Fibroblast of the aortic adventitia (primary cell): ENCODE measurements at regions not wholly inside any gene's neighbourhood (a gene's known extent, or its start where the extent isn't known, plus 50 kb on each side); places are given as distances from the start of the nearest gene placed in this dataset.
"Not testable (repeated sequence)": the region's sequence is repeated elsewhere in the genome, so short reads cannot be mapped to it uniquely, and the experiment has no call there.

Experiments
- DNase-seq: peaks from one replicate; pipeline ENCODE4 v3.0.0-alpha.2; 2010; ENCODE audit warnings: low read depth
- H3K4me3 ChIP-seq: 2 replicates; pipeline ENCODE4 v1.5.1; 2011; ENCODE audit warnings: low read depth, mild to moderate bottlenecking, control low read depth, low read length, moderate library complexity
- TF ChIP-seq, protein P1 (sequence below): IDR thresholded peaks from 2 replicates; pipeline ENCODE4 v1.5.1; 2011; ENCODE audit warnings: mild to moderate bottlenecking, low read length, control low read depth, inconsistent platforms; ENCODE audit not compliant: insufficient read depth

DNA sequence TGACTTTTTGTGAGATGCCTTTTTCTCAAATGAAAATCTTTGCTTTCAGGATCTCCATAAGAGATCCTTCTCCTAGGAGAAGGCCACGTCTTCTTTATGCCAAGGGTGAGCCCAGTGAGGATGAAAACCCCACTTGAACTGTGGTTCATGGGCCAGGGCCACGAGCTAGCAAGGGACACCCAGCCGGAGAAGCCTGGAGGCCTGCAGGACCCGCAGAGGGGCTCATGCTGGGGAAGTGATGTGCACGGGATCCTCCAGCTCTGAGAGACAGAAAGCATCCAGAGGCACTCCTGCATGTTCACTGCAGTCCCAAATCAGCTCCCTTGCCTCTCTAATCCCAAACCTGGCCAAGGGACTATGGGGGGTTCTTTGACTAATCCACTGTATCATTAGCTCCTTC is 168.9 kb downstream of the UQCRFS1 start:
- TF ChIP-seq, protein P1, sequence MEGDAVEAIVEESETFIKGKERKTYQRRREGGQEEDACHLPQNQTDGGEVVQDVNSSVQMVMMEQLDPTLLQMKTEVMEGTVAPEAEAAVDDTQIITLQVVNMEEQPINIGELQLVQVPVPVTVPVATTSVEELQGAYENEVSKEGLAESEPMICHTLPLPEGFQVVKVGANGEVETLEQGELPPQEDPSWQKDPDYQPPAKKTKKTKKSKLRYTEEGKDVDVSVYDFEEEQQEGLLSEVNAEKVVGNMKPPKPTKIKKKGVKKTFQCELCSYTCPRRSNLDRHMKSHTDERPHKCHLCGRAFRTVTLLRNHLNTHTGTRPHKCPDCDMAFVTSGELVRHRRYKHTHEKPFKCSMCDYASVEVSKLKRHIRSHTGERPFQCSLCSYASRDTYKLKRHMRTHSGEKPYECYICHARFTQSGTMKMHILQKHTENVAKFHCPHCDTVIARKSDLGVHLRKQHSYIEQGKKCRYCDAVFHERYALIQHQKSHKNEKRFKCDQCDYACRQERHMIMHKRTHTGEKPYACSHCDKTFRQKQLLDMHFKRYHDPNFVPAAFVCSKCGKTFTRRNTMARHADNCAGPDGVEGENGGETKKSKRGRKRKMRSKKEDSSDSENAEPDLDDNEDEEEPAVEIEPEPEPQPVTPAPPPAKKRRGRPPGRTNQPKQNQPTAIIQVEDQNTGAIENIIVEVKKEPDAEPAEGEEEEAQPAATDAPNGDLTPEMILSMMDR: no peak
- no peak for DNase-seq

DNA sequence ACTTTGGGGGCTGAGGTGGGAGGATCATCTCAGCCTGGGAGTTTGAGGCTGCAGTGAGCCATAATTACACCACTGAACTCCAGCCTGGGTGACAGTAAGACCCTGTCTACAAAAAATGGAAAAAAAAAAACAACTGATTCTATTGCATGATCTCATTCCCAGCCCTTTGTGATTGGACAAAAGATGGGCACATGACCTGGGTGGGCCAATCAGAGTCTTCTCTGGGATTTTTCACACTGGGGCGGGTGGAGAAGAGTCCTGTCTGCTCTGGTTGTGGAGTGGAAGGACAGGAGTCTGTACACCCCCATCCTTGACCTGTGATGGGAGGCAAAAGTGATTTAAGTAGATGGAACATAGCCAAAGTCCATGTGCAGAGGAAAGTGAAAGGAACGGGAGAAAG is 170.5 kb downstream of the UQCRFS1 start:
- no peak overlapping the region for H3K4me3 ChIP-seq
- no peak for DNase-seq
- TF ChIP-seq, protein P1: no peak

More for the DNA sequence above, 168.9 kb downstream of the UQCRFS1 start:
- H3K4me3 ChIP-seq: no peak overlapping the region

DNA sequence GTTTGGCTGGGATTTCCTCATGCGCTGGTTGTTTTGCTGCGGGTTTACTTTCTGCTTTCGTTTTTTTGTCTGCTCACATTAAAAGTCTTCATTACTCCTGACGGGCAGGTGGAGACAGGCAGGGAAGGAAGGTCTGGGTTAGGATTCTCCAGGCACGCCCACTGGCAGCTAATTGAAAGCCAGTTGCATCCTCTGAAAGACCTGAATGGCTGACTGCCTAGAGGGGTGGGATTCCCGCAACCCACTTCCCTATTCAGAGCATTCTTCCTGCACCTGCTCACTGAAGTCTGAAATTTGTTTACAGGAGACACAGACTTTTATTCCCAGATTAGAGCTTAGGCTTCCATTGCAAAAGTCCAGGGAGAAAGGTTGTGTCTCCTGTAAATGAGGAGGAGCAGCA is 172.0 kb downstream of the UQCRFS1 start:
- no peak for DNase-seq
- no peak overlapping the region for H3K4me3 ChIP-seq
- TF ChIP-seq, protein P1: no peak

DNA sequence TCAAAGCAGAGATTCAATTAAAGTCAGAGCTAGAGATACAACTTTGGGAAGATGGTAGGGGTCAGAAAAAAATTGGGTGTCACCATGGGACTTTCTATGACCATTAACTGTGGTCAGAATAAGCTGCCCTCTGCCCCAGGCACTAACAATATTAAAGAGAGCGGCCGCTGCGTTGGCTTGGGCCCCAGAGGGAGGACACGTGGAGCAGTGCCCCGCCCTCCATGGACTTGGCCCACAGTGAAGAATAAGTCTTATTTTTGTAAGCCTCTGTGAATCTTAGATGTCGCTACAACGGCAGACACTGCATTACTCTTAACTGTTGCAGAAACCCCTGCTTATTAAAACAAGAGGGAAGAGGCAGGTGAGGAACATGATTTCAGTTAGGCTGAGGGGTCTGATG is 172.7 kb downstream of the UQCRFS1 start:
- peak; percentile 2 for DNase-seq
- H3K4me3 ChIP-seq: no peak overlapping the region
- TF ChIP-seq, protein P1: no peak

DNA sequence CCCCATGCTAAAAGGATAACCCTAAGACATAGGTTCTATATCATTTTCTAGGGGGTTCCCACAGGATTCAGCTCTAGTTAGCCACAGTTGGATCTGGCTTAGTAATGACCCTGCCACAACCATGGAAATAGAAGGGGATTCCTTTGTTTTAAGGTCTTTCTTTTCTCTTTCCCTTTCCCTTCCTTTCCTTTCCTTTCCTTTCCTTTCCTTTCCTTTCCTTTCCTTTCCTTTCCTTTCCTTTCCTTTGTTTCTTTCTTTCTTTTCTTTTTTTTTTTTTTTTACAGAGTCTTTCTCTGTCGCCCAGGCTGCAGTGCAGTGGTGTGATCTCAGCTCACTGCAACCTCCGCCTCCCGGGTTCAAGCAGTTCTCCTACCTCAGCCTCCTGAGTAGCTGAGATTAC is 173.9 kb downstream of the UQCRFS1 start:
- H3K4me3 ChIP-seq, DNase-seq: not testable (repeated sequence)

DNA sequence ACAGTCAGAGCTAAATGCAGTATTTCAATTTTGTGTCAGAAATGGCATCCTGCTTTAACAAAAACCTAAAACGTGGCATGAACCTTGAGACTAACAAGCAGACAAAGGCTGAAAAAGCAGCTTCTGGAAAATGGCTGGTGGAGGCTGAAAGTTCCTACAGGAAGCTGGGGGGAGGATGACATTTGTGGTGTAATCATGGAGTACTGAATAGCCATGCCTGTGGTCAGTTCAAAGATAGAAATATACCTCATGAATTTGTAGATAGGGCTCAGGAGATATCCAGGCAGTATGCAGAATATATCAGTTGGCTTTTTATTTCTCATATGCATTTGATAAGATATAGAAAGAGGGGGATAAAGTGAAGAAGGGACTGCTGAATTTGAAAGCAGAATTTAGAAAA is 181.7 kb downstream of the UQCRFS1 start:
- H3K4me3 ChIP-seq: no peak overlapping the region
- TF ChIP-seq, protein P1: no peak
- DNase-seq: peak; percentile 2

DNA sequence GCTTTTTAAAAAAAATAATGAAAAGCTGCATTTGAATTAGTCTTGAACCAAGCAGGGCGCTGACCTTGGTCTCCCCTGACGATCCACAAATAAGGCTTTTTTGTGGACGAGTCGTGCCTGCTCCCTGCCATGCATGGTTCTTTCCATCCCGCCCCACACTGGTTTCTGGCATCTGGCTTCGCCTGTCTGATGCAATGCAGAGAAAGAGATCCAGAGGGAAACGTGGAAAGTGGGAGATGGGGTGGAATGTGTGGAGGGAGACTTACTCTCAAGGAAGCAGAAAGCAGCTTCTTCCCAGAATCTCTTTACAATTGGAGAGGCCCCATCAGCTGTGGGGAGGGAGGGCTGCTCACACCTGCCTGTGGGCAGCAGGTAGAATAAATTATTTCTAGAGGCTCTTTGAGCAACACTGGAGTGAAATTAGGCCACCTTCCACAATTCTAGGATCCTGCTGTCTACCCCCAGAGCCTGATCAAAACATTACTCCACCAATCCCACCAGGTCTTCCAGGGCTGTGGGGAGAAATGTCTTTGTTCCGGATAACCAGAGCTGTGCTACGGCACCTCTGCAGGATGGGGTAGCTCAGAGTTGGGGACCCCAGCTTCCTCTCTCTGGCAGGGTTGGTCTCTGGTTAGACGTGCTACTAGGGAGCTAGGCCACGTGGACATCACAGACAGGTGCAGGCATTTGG is 183.5 kb downstream of the UQCRFS1 start:
- H3K4me3 ChIP-seq: no peak overlapping the region
- DNase-seq: peak; percentile 39
- TF ChIP-seq, protein P1: no peak
